Cardiac muscle cell (in vitro differentiated cells and primary cell): ENCODE measurements at regions not wholly inside any gene's neighbourhood (a gene's known extent, or its start where the extent isn't known, plus 50 kb on each side); places are given as distances from the start of the nearest gene placed in this dataset.

Experiments
- DNase-seq, 2 donors: peaks; one replicate each; pipeline versions ENCODE4 v3.0.0 to v3.0.0-alpha.2; 2010 to 2017; ENCODE audit warnings: low read depth in 1 of 2, low spot score in 1 of 2
- H3K27ac ChIP-seq: fragments of 200-600 bp; sonication (generic); 2 replicates; pipeline ENCODE4 v1.5.1; 2016
- H3K27me3 ChIP-seq: fragments of 200-600 bp; sonication (generic); 2 replicates; pipeline ENCODE4 v1.6.0; 2016; ENCODE audit warnings: control low read depth
- H3K36me3 ChIP-seq: fragments of 200-600 bp; sonication (generic); 2 replicates; pipeline ENCODE4 v1.5.1; 2016; ENCODE audit warnings: control low read depth
- H3K4me1 ChIP-seq: fragments of 200-600 bp; sonication (generic); 2 replicates; pipeline ENCODE4 v1.8.1; 2017; ENCODE audit warnings: low read depth, mild to moderate bottlenecking, mixed run types
- H3K4me3 ChIP-seq: fragments of 200-600 bp; sonication (generic); 2 replicates; pipeline ENCODE4 v1.5.1; 2016; ENCODE audit warnings: mild to moderate bottlenecking
- H3K9me3 ChIP-seq: fragments of 200-600 bp; sonication (generic); 2 replicates; pipeline ENCODE4 v1.5.1; 2017; ENCODE audit warnings: low read depth, mild to moderate bottlenecking, control low read depth
- TF ChIP-seq, protein P1 (sequence below): IDR thresholded peaks from 2 replicates; pipeline ENCODE4 v1.5.1; 2012; ENCODE audit warnings: low read depth, mild to moderate bottlenecking, low read length

DNA sequence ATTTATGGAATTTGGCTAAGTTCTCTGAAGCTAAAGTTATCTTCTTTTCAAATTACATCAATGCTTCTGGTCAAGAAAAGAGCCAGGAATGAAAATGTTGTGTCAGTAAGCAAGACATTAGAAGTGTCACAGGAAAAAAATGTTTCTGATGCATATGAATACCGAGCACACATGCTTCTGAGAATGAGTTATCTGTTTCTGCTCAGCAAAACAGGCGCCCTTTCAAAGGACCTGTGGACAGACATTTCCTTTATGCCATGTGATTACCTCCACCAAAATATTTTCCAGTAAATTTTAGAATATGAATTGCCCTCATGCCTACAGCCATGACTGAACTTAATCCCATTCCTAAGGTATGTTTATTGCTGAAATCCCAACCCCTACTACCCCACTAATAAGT is 55.4 kb upstream of the RNF180 start:
- TF ChIP-seq, protein P1, sequence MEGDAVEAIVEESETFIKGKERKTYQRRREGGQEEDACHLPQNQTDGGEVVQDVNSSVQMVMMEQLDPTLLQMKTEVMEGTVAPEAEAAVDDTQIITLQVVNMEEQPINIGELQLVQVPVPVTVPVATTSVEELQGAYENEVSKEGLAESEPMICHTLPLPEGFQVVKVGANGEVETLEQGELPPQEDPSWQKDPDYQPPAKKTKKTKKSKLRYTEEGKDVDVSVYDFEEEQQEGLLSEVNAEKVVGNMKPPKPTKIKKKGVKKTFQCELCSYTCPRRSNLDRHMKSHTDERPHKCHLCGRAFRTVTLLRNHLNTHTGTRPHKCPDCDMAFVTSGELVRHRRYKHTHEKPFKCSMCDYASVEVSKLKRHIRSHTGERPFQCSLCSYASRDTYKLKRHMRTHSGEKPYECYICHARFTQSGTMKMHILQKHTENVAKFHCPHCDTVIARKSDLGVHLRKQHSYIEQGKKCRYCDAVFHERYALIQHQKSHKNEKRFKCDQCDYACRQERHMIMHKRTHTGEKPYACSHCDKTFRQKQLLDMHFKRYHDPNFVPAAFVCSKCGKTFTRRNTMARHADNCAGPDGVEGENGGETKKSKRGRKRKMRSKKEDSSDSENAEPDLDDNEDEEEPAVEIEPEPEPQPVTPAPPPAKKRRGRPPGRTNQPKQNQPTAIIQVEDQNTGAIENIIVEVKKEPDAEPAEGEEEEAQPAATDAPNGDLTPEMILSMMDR, result no peak
- Histone ChIP-seq H3K36me3 (no peaks in the 10 kb centered on the region), H3K4me3 (no peak overlapping the region), H3K27me3 (no peaks in the 10 kb centered on the region), H3K9me3 (no peaks in the 10 kb centered on the region), H3K4me1 (no peaks in the 10 kb centered on the region), H3K27ac (no peak overlapping the region)
- DNase-seq, result no peak

DNA sequence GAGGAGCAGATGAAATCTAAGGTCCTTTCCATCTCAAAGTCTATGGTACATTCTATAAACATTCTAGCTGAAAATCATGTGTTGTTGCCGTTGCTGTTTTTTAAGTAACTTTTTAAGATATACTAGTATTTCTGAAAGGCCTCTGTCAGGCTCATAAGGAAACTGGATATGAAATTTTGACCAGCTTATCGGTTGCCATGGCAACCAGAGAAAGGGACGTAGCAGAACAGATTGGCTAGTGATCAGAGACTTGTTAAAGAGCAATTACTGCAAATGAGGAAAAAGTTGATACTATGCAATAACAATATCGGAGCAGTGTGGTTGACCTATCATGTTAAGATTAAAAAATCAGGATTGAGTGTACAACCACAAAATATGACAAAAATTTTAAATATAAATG is 57.0 kb upstream of the RNF180 start:
- H3K27me3 ChIP-seq, result no peaks in the 10 kb centered on the region
- no peak overlapping the region for H3K4me3 ChIP-seq
- H3K4me1 ChIP-seq, result no peaks in the 10 kb centered on the region
- no peak for DNase-seq
- no peaks in the 10 kb centered on the region for H3K36me3 ChIP-seq
- TF ChIP-seq, protein P1, result no peak
- H3K9me3 ChIP-seq, result no peaks in the 10 kb centered on the region
- no peak overlapping the region for H3K27ac ChIP-seq

DNA sequence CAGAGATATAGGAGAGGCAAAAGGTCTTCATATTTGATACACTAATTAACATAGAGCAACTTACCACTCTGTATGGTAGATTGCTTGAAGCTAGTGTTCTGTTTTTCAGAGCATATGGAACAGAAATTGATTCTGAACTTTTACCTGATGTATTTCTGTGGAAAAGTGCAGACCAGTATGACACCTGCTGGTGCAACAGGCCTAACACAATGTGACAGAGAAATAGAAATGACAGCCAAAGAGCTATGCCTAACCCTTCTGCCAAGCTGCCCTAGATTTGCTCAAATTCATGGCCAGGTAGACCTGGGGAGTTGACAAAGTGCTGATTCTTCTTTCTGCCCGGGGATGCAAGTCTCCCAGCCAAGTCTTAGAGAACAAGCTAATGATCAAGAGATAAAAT is 65.4 kb upstream of the RNF180 start:
- Histone ChIP-seq H3K27me3 (no peaks in the 10 kb centered on the region), H3K9me3 (no peaks in the 10 kb centered on the region), H3K4me3 (no peak overlapping the region), H3K36me3 (no peaks in the 10 kb centered on the region), H3K27ac (no peak overlapping the region), H3K4me1 (no peaks in the 10 kb centered on the region)
- TF ChIP-seq, protein P1, result no peak
- no peak for DNase-seq

DNA sequence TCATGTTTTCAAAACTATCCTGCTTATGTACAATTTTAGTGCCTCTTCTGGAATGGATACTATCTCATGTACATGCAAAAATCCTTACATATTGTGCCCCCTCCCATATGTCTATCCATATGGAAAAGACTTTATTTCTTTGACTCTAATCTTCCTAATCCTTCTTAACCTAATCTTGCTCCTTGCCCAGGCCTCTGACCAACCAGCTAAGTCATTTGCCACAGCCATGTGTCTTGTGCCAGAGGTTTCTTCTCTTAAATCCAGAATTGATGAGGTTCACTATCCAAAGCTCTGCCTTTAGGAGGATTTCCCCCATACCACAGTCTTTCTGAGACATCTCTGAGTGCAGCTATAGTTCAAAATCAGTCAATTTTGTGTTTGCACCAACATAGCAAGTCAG is 68.9 kb upstream of the RNF180 start:
- Histone ChIP-seq H3K27ac (no peak overlapping the region), H3K36me3 (no peaks in the 10 kb centered on the region), H3K9me3 (no peaks in the 10 kb centered on the region), H3K27me3 (no peaks in the 10 kb centered on the region), H3K4me1 (no peaks in the 10 kb centered on the region), H3K4me3 (no peak overlapping the region)
- DNase-seq, result no peak
- TF ChIP-seq, protein P1, result no peak

DNA sequence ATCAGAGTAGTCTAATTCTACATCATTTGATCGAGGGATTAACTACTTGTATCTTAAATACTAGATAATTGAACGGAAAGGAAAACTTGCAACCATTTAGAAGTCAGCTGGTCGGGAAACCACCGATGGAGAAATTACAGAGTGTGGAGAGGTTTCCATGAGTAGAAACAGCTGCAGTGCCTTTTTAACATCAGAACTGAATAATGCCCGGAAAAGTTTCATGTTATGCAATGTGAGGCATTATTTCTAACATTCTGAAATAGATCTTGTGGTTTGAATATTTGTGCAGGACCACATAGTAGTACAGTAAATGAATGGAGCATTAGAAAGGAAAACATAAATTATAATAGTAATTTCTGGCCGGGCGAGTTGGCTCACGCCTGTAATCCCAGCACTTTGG is 88.1 kb upstream of the RNF180 start:
- Histone ChIP-seq H3K4me1 (no peaks in the 10 kb centered on the region), H3K27me3 (no peaks in the 10 kb centered on the region), H3K36me3 (no peaks in the 10 kb centered on the region), H3K4me3 (no peak overlapping the region), H3K9me3 (no peaks in the 10 kb centered on the region), H3K27ac (no peak overlapping the region)
- TF ChIP-seq, protein P1, result no peak
- no peak for DNase-seq

DNA sequence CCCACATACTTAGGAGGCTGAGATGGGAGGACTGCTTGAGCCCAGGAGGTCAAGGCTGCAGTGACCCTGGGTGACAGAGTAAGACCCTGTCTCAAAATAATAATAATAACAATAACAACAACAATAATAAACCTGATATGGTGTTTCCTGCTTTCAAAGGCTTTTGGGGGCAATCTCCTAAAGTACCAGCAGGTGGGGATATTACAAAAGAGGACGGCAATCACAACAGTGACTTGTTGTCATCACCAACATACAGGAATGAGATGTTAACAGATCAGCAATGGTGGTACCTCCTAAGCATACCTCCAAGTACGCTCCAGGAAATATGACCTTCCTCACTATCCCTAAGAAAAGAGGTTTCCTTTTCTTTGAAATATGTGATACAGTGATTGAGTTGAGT is 91.1 kb upstream of the RNF180 start:
- DNase-seq, result peak; percentile 42 to 58
- H3K9me3 ChIP-seq, result no peaks in the 10 kb centered on the region

More for the DNA sequence above, 91.1 kb upstream of the RNF180 start:
- Histone ChIP-seq H3K4me3 (no peak overlapping the region), H3K27me3 (no peaks in the 10 kb centered on the region), H3K27ac (no peak overlapping the region), H3K36me3 (no peaks in the 10 kb centered on the region), H3K4me1 (no peaks in the 10 kb centered on the region)
- TF ChIP-seq, protein P1, result peak; percentile 59
